ENCODE measurements at regions not wholly inside any gene's neighbourhood (a gene's known extent, or its start where the extent isn't known, plus 50 kb on each side); places are given as distances from the start of the nearest gene placed in this dataset.

DNA sequence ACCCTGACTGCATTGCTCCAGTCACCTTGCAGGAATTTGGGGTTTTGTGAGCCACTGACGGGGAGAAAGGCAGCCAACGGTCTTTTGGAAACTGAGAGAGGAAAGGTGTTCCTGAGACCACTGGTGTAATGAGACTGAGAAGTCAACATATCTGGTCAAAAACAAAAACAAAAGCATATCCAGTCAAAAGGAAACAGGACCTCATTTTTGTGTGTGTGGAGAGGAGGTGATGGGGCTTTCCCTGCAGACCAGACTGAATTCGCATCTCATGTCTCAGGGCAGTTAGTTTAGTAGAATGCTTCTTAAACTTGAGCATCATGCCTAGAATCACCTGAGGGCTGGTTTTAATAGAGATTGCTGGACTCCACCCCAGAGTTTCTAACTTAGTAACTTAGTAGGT is 198.4 kb downstream of the COPRS start:
- Histone ChIP-seq H3K79me2 (ENCODE audit: low read depth) (no peaks in the 10 kb centered on the region), H3K4me3 (no peak overlapping the region), H3K9ac (no peak overlapping the region), H2AFZ (replicated peaks) (no peak overlapping the region), H3K4me1 (no peaks in the 10 kb centered on the region), H3K9me3 (ENCODE audit: low read depth) (no peaks in the 10 kb centered on the region), H3K27me3 (no peaks in the 10 kb centered on the region), H3K27ac (no peak overlapping the region), H3K36me3 (no peaks in the 10 kb centered on the region), H3F3A (ENCODE audit: low read depth) (no peaks in the 10 kb centered on the region), H3K4me2 (no peak overlapping the region), H4K20me1 (ENCODE audit: low read depth) (no peaks in the 10 kb centered on the region)
- DNase-seq (ENCODE audit: low spot score), result no peak
- H3K4me1 Mint-ChIP-seq, result peaks cover 2% of the 10 kb centered on the region
- peaks cover 15% of the 10 kb centered on the region for H3K27me3 Mint-ChIP-seq (ENCODE audit: insufficient read depth, low read depth)
- H3K4me3 Mint-ChIP-seq, result no peak overlapping the region
- no peak for TF ChIP-seq EZH2phosphoT487 (IDR thresholded peaks at IDR 0.05)
- TF ChIP-seq, protein P1, sequence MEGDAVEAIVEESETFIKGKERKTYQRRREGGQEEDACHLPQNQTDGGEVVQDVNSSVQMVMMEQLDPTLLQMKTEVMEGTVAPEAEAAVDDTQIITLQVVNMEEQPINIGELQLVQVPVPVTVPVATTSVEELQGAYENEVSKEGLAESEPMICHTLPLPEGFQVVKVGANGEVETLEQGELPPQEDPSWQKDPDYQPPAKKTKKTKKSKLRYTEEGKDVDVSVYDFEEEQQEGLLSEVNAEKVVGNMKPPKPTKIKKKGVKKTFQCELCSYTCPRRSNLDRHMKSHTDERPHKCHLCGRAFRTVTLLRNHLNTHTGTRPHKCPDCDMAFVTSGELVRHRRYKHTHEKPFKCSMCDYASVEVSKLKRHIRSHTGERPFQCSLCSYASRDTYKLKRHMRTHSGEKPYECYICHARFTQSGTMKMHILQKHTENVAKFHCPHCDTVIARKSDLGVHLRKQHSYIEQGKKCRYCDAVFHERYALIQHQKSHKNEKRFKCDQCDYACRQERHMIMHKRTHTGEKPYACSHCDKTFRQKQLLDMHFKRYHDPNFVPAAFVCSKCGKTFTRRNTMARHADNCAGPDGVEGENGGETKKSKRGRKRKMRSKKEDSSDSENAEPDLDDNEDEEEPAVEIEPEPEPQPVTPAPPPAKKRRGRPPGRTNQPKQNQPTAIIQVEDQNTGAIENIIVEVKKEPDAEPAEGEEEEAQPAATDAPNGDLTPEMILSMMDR (IDR thresholded peaks at IDR 0.05), result no peak
- no peak for TF ChIP-seq EZH2 (IDR thresholded peaks at IDR 0.05)
- no peaks in the 10 kb centered on the region for H3K36me3 Mint-ChIP-seq
- H3K27ac Mint-ChIP-seq, result no peak overlapping the region
- peaks cover 25% of the 10 kb centered on the region for H3K9me3 Mint-ChIP-seq

GRCh38 chr17:31657876-31658275 is 201.2 kb downstream of the COPRS start:
- no peak overlapping the region for H2AFZ ChIP-seq (replicated peaks)
- H3K27ac ChIP-seq, result no peak overlapping the region
- H3K4me3 Mint-ChIP-seq, result no peak overlapping the region
- DNase-seq (ENCODE audit: low spot score), result no peak
- no peaks in the 10 kb centered on the region for H3K9me3 ChIP-seq (ENCODE audit: low read depth)
- H3K79me2 ChIP-seq (ENCODE audit: low read depth), result no peaks in the 10 kb centered on the region
- H3K36me3 Mint-ChIP-seq, result no peaks in the 10 kb centered on the region
- peaks cover 9% of the 10 kb centered on the region for H3K4me1 Mint-ChIP-seq
- H3K4me3 ChIP-seq, result no peak overlapping the region
- H3K4me1 ChIP-seq, result no peaks in the 10 kb centered on the region
- peaks cover 4% of the 10 kb centered on the region for H3K9me3 Mint-ChIP-seq
- H3K27ac Mint-ChIP-seq, result no peak overlapping the region
- TF ChIP-seq, protein P1 (IDR thresholded peaks at IDR 0.05), result no peak
- TF ChIP-seq EZH2 (IDR thresholded peaks at IDR 0.05) (no peak), EZH2phosphoT487 (IDR thresholded peaks at IDR 0.05) (no peak)
- H4K20me1 ChIP-seq (ENCODE audit: low read depth), result no peaks in the 10 kb centered on the region
- H3K27me3 Mint-ChIP-seq (ENCODE audit: insufficient read depth, low read depth), result peaks cover 10% of the 10 kb centered on the region
- H3K4me2 ChIP-seq, result no peak overlapping the region
- no peaks in the 10 kb centered on the region for H3K27me3 ChIP-seq
- no peaks in the 10 kb centered on the region for H3K36me3 ChIP-seq
- H3K9ac ChIP-seq, result no peak overlapping the region
- H3F3A ChIP-seq (ENCODE audit: low read depth), result no peaks in the 10 kb centered on the region

GRCh38 chr17:31654936-31655335 is 204.1 kb downstream of the COPRS start:
- no peaks in the 10 kb centered on the region for H3F3A ChIP-seq (ENCODE audit: low read depth)
- no peak overlapping the region for H2AFZ ChIP-seq (replicated peaks)
- H3K4me2 ChIP-seq, result no peak overlapping the region
- H4K20me1 ChIP-seq (ENCODE audit: low read depth), result no peaks in the 10 kb centered on the region
- no peak overlapping the region for H3K27ac ChIP-seq
- H3K36me3 ChIP-seq, result no peaks in the 10 kb centered on the region
- H3K4me3 Mint-ChIP-seq, result no peak overlapping the region
- TF ChIP-seq, protein P1 (IDR thresholded peaks at IDR 0.05), result no peak
- TF ChIP-seq EZH2phosphoT487 (IDR thresholded peaks at IDR 0.05) (no peak), EZH2 (IDR thresholded peaks at IDR 0.05) (no peak)
- peaks cover 9% of the 10 kb centered on the region for H3K4me1 Mint-ChIP-seq
- no peaks in the 10 kb centered on the region for H3K79me2 ChIP-seq (ENCODE audit: low read depth)
- H3K4me1 ChIP-seq, result no peaks in the 10 kb centered on the region
- no peaks in the 10 kb centered on the region for H3K9me3 ChIP-seq (ENCODE audit: low read depth)
- H3K27me3 ChIP-seq, result no peaks in the 10 kb centered on the region
- no peak overlapping the region for H3K27ac Mint-ChIP-seq
- H3K27me3 Mint-ChIP-seq (ENCODE audit: insufficient read depth, low read depth), result peaks cover 6% of the 10 kb centered on the region
- H3K9ac ChIP-seq, result no peak overlapping the region
- no peaks in the 10 kb centered on the region for H3K36me3 Mint-ChIP-seq
- H3K9me3 Mint-ChIP-seq, result no peaks in the 10 kb centered on the region
- no peak for DNase-seq (ENCODE audit: low spot score)
- H3K4me3 ChIP-seq, result no peak overlapping the region
